Natural killer cell treated with Interleukin-12 subunit alpha and Interleukin-12 subunit beta and Interleukin-15 and Interleukin-18, amount 100 ng/mL, for 72 hours (primary cell): ENCODE measurements at regions not wholly inside any gene's neighbourhood (a gene's known extent, or its start where the extent isn't known, plus 50 kb on each side); places are given as distances from the start of the nearest gene placed in this dataset.
A peak's percentile ranks its signal among the peaks of the same experiment; 100 is the strongest.

Source experiments
- ATAC-seq, 2 donors: fragments of 150-1000 bp; cut with Tn5 transposase in 1 of 2; sonication (Bioruptor Pico), chemical (Tn5 transposase) in 1 of 2; 2 replicates each; pipeline ENCODE4 v1.10.0; 2021
- DNase-seq: peaks from one replicate; pipeline ENCODE4 v3.0.0; 2022; ENCODE audit warnings: low spot score
- H3K27ac Mint-ChIP-seq, 2 donors: 1 replicate in 1 of 2; 2 replicates in 1 of 2; pipeline ENCODE4 v1.8.0; 2022; ENCODE audit warnings: mixed read lengths in 2 of 2, mild to moderate bottlenecking in 1 of 2, moderate library complexity in 1 of 2
- H3K27me3 Mint-ChIP-seq, 2 donors: 1 replicate in 1 of 2; 2 replicates in 1 of 2; pipeline ENCODE4 v1.8.0; 2022; ENCODE audit warnings: mixed read lengths in 2 of 2
- H3K36me3 Mint-ChIP-seq: one replicate; pipeline ENCODE4 v1.8.0; 2022; ENCODE audit warnings: mixed read lengths
- H3K4me1 Mint-ChIP-seq, 2 donors: 1 replicate in 1 of 2; 2 replicates in 1 of 2; pipeline ENCODE4 v1.8.0; 2022; ENCODE audit warnings: low read depth in 2 of 2, mixed read lengths in 2 of 2, mild to moderate bottlenecking in 1 of 2
- H3K4me3 Mint-ChIP-seq: one replicate; pipeline ENCODE4 v1.8.0; 2022; ENCODE audit warnings: mixed read lengths
- H3K9me3 Mint-ChIP-seq: 2 replicates; pipeline ENCODE4 v1.8.0; 2022; ENCODE audit warnings: mixed read lengths

DNA sequence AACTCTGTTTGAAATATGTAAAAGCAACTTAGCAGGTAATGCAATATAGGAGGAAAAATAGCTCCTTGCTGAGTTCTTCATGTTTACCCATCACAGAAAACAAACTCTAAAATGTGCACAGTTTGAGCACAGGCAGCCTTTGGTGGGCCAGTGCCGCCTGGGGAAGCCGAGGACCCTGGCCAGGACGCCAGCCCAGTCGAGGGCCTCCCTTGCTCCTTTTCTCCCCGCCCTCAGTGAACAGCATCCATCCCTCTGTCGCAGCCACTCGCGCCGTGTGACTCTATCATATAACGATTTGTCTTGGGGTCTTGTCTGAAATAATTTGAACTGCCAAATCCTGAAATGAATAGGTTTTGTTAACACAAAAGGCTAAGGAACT is 286.7 kb upstream of the IRX4 start:
- Mint-ChIP-seq H3K4me1 (no peaks in the 10 kb centered on the region), H3K27ac (no peak overlapping the region), H3K4me3 (no peak overlapping the region), H3K27me3 (peaks cover 10 to 16% of the 10 kb centered on the region in 2 donors), H3K9me3 (no peaks in the 10 kb centered on the region), H3K36me3 (no peaks in the 10 kb centered on the region)
- no peak for ATAC-seq
- DNase-seq = no peak

DNA sequence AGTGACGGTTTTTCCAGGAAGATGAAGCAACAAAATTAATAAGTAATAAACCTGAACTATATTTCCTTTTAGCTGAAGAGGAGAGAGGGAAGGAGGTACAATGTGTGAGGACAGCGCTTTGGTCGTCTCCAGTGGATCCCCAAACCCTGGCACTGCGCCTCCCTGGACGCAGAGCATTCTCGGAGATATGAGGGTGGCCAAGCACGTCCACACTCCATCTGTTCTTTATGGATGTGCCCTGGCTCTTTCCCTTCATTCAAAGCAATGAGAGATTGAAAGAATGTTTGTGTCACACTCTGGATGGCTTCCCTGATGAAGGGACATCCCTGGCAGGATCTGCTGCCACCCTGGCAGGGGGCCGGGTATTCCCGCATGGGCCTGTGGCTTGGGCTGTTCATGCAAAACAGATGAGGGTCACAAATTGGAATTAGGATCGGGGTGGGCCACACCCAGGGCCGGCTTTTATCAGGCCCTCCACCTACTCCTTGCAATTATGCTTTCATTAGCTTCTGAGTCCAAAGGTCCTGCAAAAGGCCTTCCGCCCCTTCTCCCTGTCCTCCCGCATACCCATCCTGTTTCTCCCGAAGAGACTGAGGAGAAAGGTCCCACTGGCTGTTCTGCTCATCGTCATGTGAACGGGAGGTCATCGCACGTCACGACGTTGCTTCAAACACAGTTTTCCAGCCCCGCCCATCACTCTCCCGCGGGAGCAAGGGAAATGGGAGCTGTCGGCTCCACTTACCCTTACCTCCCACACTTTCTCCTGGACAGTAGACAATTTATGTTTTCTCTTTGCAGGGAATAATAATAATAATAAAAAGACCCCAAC is 286.1 kb upstream of the IRX4 start:
- H3K4me3 Mint-ChIP-seq = no peak overlapping the region
- no peaks in the 10 kb centered on the region for H3K36me3 Mint-ChIP-seq
- no peaks in the 10 kb centered on the region for H3K9me3 Mint-ChIP-seq
- ATAC-seq (no peak), DNase-seq (no peak)
- H3K27ac Mint-ChIP-seq = no peak overlapping the region
- peaks cover 14 to 22% of the 10 kb centered on the region in 2 donors for H3K27me3 Mint-ChIP-seq
- H3K4me1 Mint-ChIP-seq = no peaks in the 10 kb centered on the region

DNA sequence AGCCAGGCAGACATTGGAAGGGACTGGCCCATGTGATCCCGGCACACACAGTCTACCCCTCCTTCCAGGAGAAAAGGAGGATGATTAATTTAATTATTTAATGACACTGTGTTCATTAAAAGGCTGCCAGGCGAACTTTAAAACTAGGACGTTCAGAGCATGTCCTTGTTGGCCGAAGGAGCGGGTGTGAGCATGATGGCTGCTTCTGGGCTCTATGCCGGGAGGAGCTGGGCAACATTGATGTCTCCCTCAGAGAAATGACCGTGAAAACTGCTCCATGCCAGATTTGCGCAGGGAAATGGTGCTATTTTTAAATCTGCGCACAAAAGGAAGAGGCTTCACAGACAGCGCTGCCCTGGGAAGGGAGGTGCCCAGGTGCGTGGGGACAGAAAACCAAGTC is 284.9 kb upstream of the IRX4 start:
- no peaks in the 10 kb centered on the region for H3K4me1 Mint-ChIP-seq
- H3K36me3 Mint-ChIP-seq = no peaks in the 10 kb centered on the region
- H3K27me3 Mint-ChIP-seq = peaks cover 8 to 17% of the 10 kb centered on the region in 2 donors
- no peak for ATAC-seq
- H3K4me3 Mint-ChIP-seq = no peak overlapping the region
- no peaks in the 10 kb centered on the region for H3K9me3 Mint-ChIP-seq
- H3K27ac Mint-ChIP-seq = no peak overlapping the region
- DNase-seq = no peak

DNA sequence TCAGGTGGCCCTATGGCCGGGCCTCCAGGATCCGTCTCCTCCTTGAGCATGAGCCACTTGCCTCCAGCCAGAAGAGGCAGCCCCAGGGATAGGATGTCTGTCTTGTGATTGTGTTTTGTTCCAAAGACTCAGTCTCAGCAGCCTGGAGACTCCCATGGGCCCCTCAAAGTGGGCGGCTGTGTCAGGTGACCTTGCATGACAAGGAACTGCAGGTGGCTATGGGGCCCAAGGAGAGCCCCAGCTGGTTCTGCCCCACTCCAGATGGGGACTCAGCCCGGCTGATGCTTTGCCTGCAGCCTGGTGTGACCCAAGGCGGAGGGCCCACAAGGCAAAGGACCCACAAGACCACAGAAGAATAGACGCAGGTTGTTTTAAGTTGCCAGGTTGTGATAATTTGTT is 284.3 kb upstream of the IRX4 start:
- H3K4me1 Mint-ChIP-seq = no peaks in the 10 kb centered on the region
- H3K9me3 Mint-ChIP-seq = no peaks in the 10 kb centered on the region
- no peak overlapping the region for H3K4me3 Mint-ChIP-seq
- no peak for ATAC-seq
- H3K36me3 Mint-ChIP-seq = no peaks in the 10 kb centered on the region
- peaks cover 8 to 14% of the 10 kb centered on the region in 2 donors for H3K27me3 Mint-ChIP-seq
- H3K27ac Mint-ChIP-seq = no peak overlapping the region
- no peak for DNase-seq

DNA sequence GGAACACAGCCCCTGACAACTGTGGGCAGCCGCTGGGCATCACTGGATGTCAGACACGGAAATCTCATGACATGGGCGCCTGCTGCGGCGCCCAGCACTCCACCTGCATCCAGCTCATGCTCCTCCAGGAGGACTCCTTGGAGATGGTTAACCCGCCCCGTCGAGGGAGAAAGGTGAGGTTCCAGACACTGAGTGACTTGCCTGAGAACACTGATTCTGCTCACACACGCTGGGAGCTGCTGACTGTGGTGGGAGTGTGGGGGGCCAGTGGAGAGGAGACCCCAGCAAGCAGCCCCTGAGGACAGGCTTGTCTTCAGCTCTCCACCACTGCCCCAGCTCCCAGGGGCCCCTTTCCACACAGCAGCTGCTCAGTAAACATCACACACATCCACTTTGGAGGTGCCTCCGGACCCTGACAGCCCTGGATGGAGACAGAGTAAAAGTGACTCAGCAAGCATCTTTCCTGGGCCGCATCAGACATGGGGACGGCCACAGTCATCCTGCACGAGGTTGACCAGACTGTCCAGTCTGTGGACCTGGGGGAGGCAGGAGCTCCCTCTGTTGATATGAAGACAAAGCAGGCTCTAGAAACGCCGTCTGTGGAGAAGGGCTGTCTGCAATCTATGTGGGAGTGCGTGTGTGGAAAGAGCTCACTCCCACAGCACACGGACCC is 283.7 kb upstream of the IRX4 start:
- no peaks in the 10 kb centered on the region for H3K36me3 Mint-ChIP-seq
- no peaks in the 10 kb centered on the region for H3K4me1 Mint-ChIP-seq
- DNase-seq (no peak), ATAC-seq (peak in 1 of 2 donors; percentile 29)
- peaks cover 1% of the 10 kb centered on the region for H3K9me3 Mint-ChIP-seq
- H3K27ac Mint-ChIP-seq = no peak overlapping the region
- no peak overlapping the region for H3K4me3 Mint-ChIP-seq
- peaks cover 11 to 15% of the 10 kb centered on the region in 2 donors for H3K27me3 Mint-ChIP-seq

DNA sequence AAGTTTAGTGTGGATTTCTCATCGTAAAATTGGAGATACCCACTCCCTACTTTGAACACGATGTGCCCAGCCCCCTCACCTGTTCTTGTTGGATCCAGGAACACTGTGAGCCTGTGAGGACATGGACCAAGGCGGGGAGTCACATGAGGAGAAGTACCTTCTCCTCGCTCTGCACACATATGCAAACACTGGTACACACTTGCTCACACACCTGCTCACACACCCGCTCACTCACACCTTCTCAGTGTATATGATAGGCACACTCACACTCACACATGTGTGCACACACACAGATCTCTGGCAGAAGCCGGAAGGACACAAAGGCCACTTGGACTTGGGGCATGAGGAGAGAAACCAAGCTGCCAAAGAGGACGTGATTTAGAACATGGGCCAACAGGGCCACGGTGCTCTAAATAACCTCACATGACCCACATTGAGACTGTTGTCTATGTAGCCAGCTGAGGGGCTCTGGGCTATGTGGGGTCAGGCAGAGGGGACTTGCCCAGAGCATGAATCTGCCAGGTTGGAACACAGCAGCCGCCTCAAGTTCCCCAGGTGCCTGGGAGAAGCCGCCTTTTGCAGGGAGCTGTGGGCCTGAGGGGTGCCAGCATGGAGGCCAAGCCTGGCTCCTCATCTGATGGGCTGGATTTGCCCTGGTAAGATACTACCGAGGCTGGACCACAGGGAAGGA is 283.0 kb upstream of the IRX4 start:
- peaks cover 4% of the 10 kb centered on the region for H3K9me3 Mint-ChIP-seq
- H3K36me3 Mint-ChIP-seq = no peaks in the 10 kb centered on the region
- no peak overlapping the region for H3K4me3 Mint-ChIP-seq
- no peaks in the 10 kb centered on the region for H3K4me1 Mint-ChIP-seq
- ATAC-seq (no peak), DNase-seq (peak; percentile 54)
- H3K27ac Mint-ChIP-seq = no peak overlapping the region
- H3K27me3 Mint-ChIP-seq = peaks cover 14 to 15% of the 10 kb centered on the region in 2 donors

DNA sequence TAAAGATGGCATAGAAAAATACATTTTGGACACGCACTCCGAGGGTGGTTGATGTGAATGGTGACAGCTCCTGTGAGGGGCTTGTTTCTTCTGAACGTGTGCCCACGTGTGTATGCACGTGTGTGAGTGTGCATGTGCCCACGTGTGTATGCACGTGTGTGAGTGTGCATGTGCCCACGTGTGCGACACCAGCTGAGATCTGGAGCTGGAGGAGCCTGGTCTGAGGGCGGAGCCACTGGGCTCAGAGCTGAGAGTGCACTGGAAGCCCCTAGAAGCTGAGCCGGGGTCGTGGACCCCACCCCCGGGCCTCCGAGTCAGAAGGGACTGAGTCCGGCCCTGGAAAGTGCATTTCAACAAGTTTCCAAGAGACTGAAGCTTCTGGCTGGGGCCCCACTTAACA is 282.5 kb upstream of the IRX4 start:
- H3K27me3 Mint-ChIP-seq = peaks cover 11 to 15% of the 10 kb centered on the region in 2 donors
- no peaks in the 10 kb centered on the region for H3K4me1 Mint-ChIP-seq
- no peak overlapping the region for H3K4me3 Mint-ChIP-seq
- H3K27ac Mint-ChIP-seq = no peak overlapping the region
- DNase-seq (peak; percentile 44), ATAC-seq (peak in 1 of 2 donors; percentile 50)
- H3K36me3 Mint-ChIP-seq = no peaks in the 10 kb centered on the region
- peaks cover 4% of the 10 kb centered on the region for H3K9me3 Mint-ChIP-seq

DNA sequence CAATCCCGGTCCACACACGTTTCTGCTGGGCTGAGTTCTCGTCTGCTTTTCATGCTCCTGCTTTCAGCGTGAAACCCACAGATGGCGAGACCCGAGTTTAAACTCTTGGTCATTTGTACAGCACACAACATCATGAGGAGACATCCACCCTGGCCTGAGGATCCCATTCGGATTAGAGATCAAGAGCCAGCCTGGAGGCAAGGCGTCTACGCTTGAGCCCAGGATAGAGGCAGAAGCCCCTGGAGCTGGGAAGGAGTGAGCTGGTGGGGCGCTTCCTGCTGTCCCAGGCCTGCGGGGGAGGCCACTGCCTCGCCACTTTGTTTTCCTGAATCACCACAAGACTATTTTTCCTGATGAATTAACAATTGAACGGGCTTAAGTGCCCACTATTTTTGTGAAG is 281.9 kb upstream of the IRX4 start:
- H3K9me3 Mint-ChIP-seq = peaks cover 4% of the 10 kb centered on the region
- H3K4me3 Mint-ChIP-seq = no peak overlapping the region
- H3K4me1 Mint-ChIP-seq = no peaks in the 10 kb centered on the region
- no peaks in the 10 kb centered on the region for H3K36me3 Mint-ChIP-seq
- H3K27ac Mint-ChIP-seq = no peak overlapping the region
- peaks cover 11 to 15% of the 10 kb centered on the region in 2 donors for H3K27me3 Mint-ChIP-seq
- ATAC-seq (no peak), DNase-seq (no peak)

DNA sequence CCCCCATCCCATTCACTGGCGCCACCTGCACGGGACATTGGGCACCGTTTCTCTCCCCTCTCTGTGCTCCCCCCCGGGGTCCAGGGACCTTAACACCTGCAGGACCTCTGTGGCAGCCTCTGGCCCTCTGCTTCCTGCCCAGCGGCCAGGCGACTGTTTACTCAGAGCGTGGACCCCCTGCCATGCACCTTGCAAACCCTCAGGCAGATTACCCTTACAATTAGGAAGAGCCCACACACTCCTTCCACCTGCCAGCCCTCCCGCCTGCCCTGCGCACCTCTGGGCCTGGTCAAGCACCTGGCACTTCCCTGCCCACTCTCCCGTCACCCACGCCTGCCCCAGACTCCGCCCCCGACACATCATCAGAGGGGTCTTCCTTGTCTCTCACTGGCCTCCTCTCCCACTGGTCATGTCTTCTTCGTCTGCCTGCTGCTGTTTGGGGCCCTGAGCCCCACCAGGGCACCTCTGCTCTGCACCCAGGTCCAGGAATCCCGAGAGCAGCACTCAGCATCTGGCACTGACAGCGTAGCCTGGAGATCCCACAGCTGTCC is 281.3 kb upstream of the IRX4 start:
- peak in 1 of 2 donors; percentile 38 for ATAC-seq
- Mint-ChIP-seq H3K4me1 (no peaks in the 10 kb centered on the region), H3K4me3 (no peak overlapping the region), H3K27me3 (peaks cover 11 to 15% of the 10 kb centered on the region in 2 donors), H3K27ac (no peak overlapping the region), H3K9me3 (peaks cover 4% of the 10 kb centered on the region), H3K36me3 (no peaks in the 10 kb centered on the region)
- no peak for DNase-seq

DNA sequence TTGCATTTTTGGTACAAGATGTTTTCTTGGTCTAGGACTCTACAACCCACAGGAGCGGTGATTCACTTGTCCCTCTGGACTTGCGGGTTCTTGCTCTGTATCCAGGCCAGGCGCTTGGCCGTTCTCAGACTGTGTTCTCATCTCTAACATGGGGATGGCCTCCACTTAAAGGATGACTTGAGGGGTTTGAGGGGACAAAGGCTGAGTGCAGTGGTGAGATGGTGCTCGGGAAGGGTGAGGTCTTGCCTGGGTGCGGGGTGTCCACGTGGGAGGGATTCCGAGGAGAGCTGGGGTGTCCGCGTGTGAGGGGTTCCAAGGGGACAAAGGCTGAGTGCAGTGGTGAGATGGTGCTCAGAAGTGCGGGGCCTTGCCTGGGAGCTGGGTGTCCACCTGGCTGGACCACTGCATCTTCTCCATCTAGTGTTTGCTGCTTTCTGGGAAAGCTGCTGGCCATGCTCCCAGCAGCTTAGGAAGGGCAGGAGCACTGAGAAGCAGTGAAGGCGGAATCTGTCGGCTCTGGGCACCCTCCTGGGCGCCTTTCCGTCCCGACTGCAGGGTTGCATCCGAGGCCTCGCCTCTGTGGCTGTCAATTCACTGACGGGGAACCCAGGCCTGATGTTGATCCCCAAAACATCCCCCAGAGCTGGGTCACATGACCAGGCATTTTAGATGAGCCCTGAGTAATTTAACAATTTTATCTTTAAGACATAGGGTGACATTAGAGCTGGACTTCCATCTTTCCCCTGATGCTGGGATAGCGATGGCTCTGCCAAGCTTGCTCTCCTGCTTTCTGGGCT is 280.5 kb upstream of the IRX4 start:
- Mint-ChIP-seq H3K9me3 (peaks cover 4% of the 10 kb centered on the region), H3K27ac (no peak overlapping the region), H3K27me3 (peaks cover 11 to 15% of the 10 kb centered on the region in 2 donors), H3K4me1 (no peaks in the 10 kb centered on the region), H3K4me3 (no peak overlapping the region), H3K36me3 (no peaks in the 10 kb centered on the region)
- DNase-seq (no peak), ATAC-seq (no peak)

DNA sequence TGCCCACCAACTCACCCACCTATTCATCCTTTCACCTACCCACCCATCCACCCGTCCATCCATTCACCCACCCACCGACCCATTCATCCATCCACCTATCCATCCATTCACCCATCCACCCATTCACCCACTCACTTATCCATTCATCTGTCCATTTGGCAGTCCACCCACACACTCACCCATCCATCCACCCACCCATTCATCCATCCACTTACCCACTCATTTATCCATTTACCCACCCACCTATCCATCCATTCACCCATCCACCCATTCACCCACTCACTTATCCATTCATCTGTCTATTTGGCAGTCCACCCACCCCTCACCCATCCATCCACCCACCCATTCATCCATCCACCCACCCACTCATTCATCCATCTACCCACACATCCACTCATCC is 278.1 kb upstream of the IRX4 start:
- H3K27me3 Mint-ChIP-seq = peaks cover 11 to 15% of the 10 kb centered on the region in 2 donors
- no peaks in the 10 kb centered on the region for H3K36me3 Mint-ChIP-seq
- ATAC-seq = no peak

DNA sequence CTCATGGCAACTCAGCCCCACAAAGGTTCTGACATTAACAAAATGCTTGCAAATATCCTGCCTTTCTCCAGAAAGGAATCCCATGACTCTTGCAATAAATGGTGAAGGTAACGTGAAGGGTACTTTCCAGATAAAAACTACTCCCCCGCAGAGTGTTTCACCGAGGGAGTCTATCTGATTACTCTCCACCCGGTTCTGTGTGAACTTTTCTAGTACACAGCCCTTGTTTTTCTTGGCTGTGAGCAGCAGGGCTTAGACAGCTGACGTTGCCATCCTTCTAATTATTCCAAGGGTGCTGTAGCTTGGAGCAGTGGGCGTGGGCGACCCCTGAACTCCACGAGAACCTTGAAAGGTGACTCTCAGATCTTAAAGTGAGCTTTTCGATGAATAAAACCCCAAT is 276.0 kb upstream of the IRX4 start:
- ATAC-seq = no peak
- Mint-ChIP-seq H3K27me3 (peaks cover 4 to 7% of the 10 kb centered on the region in 2 donors), H3K4me1 (no peaks in the 10 kb centered on the region)

More for the DNA sequence above, 278.1 kb upstream of the IRX4 start:
- no peak overlapping the region for H3K4me3 Mint-ChIP-seq
- no peaks in the 10 kb centered on the region for H3K4me1 Mint-ChIP-seq
- DNase-seq = no peak
- no peak overlapping the region for H3K27ac Mint-ChIP-seq
- H3K9me3 Mint-ChIP-seq = peaks cover 4% of the 10 kb centered on the region

DNA sequence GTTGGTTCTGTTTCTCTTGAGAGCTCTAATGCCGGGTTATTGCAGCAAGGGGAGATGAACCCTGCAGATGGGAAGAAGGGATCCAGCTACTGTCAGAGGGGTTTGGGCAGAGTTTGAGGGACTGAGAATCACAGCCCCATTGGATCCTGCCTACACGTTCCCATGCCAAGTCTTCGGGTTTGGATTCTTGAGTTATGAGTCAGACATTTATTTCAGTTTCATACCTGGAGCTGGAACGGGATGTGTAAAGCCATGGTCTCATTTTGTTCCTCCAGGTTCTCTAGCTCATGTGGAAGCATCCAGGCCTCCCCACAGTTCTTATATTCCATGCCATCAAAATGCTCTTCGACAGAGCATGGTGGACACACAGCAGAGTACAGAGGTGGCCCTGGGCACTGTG is 275.4 kb upstream of the IRX4 start:
- no peak overlapping the region for H3K27ac Mint-ChIP-seq
- DNase-seq (no peak), ATAC-seq (no peak)
- no peak overlapping the region for H3K4me3 Mint-ChIP-seq
- H3K4me1 Mint-ChIP-seq = no peaks in the 10 kb centered on the region
- H3K9me3 Mint-ChIP-seq = peaks cover 4% of the 10 kb centered on the region
- H3K36me3 Mint-ChIP-seq = no peaks in the 10 kb centered on the region
- peaks cover 4 to 7% of the 10 kb centered on the region in 2 donors for H3K27me3 Mint-ChIP-seq

More for the DNA sequence above, 276.0 kb upstream of the IRX4 start:
- no peak for DNase-seq
- Mint-ChIP-seq H3K27ac (no peak overlapping the region), H3K9me3 (peaks cover 4% of the 10 kb centered on the region), H3K36me3 (no peaks in the 10 kb centered on the region), H3K4me3 (no peak overlapping the region)
